Liver (tissue), 8 donors: ENCODE measurements at regions not wholly inside any gene's neighbourhood (a gene's known extent, or its start where the extent isn't known, plus 50 kb on each side); places are given as distances from the start of the nearest gene placed in this dataset.

Experiments used
- DNase-seq: peaks from one replicate; pipeline ENCODE4 v3.0.0-alpha.2; 2017; ENCODE audit warnings: low spot score
- H3K27ac ChIP-seq, 2 donors: one replicate each; pipeline ENCODE4 v1.7.0; 2013; ENCODE audit warnings: inconsistent platforms in 2 of 2, low read length in 2 of 2, control low read depth in 1 of 2, low read depth in 1 of 2, mild to moderate bottlenecking in 1 of 2
- H3K27me3 ChIP-seq, 4 donors: one replicate each; pipeline versions ENCODE4 v1.6.1 to v1.7.0; 2013; ENCODE audit warnings: low read length in 3 of 4, inconsistent platforms in 1 of 4, mild to moderate bottlenecking in 1 of 4, moderate library complexity in 1 of 4; ENCODE audit not compliant: control insufficient read depth in 4 of 4, insufficient read depth in 4 of 4
- H3K36me3 ChIP-seq, 4 donors: one replicate each; pipeline versions ENCODE4 v1.6.1 to v1.7.0; 2013; ENCODE audit warnings: low read length in 3 of 4, mild to moderate bottlenecking in 3 of 4, low read depth in 1 of 4, moderate library complexity in 1 of 4; ENCODE audit not compliant: control insufficient read depth in 4 of 4, insufficient read depth in 3 of 4
- H3K4me1 ChIP-seq, 4 donors: one replicate each; pipeline versions ENCODE4 v1.6.1 to v1.7.0; 2013; ENCODE audit warnings: low read length in 3 of 4, mild to moderate bottlenecking in 3 of 4, moderate library complexity in 1 of 4; ENCODE audit not compliant: control insufficient read depth in 4 of 4, insufficient read depth in 4 of 4
- H3K4me3 ChIP-seq, 3 donors: one replicate each; pipeline versions ENCODE4 v1.6.1 to v1.7.0; 2013; ENCODE audit warnings: low read length in 3 of 3, control low read depth in 1 of 3, low read depth in 1 of 3, mild to moderate bottlenecking in 1 of 3
- H3K9ac ChIP-seq, 2 donors: one replicate each; pipeline ENCODE4 v1.7.0; 2013; ENCODE audit warnings: low read length in 2 of 2, mild to moderate bottlenecking in 2 of 2, moderate library complexity in 2 of 2, control low read depth in 1 of 2, low read depth in 1 of 2
- H3K9me3 ChIP-seq, 4 donors: one replicate each; pipeline versions ENCODE4 v1.6.1 to v1.7.0; 2013; ENCODE audit warnings: low read length in 3 of 4; ENCODE audit not compliant: control insufficient read depth in 4 of 4
- EGR1 ChIP-seq, 2 donors: IDR thresholded peaks; 2 replicates each; pipeline ENCODE4 v1.6.1; 2016 to 2018; ENCODE audit warnings: antibody characterized with exemption in 2 of 2, low read depth in 2 of 2
- FOXA1 ChIP-seq: IDR thresholded peaks from 2 replicates; pipeline ENCODE4 v1.6.1; 2016; ENCODE audit warnings: antibody characterized with exemption
- FOXA2 ChIP-seq: IDR thresholded peaks from 2 replicates; pipeline ENCODE4 v1.6.1; 2016; ENCODE audit warnings: antibody characterized with exemption
- GABPA ChIP-seq, 2 donors: IDR thresholded peaks in 1 of 2; conservative IDR thresholded peaks in 1 of 2; 2 replicates each; pipeline ENCODE4 v1.6.1; 2016; ENCODE audit warnings: antibody characterized with exemption in 2 of 2, mild to moderate bottlenecking in 1 of 2, moderate library complexity in 1 of 2
- HNF4A ChIP-seq, 2 donors: conservative IDR thresholded peaks; 2 replicates each; pipeline ENCODE4 v1.6.1; 2016; ENCODE audit warnings: antibody characterized with exemption in 2 of 2, mild to moderate bottlenecking in 2 of 2
- HNF4G ChIP-seq: IDR thresholded peaks from 2 replicates; pipeline ENCODE4 v1.6.1; 2016; ENCODE audit warnings: antibody characterized with exemption
- JUND ChIP-seq, 2 donors: IDR thresholded peaks; 2 replicates each; pipeline ENCODE4 v1.6.1; 2016; ENCODE audit warnings: antibody characterized with exemption in 2 of 2
- MAX ChIP-seq: IDR thresholded peaks from 2 replicates; pipeline ENCODE4 v1.6.1; 2016; ENCODE audit warnings: antibody characterized with exemption
- NR2F2 ChIP-seq: IDR thresholded peaks from 2 replicates; pipeline ENCODE4 v1.6.1; 2016; ENCODE audit warnings: antibody characterized with exemption
- RAD21 ChIP-seq, 2 donors: IDR thresholded peaks; 2 replicates each; pipeline ENCODE4 v1.6.1; 2016; ENCODE audit warnings: antibody characterized with exemption in 2 of 2, mild to moderate bottlenecking in 2 of 2
- REST ChIP-seq: IDR thresholded peaks from 2 replicates; pipeline ENCODE4 v1.6.1; 2016; ENCODE audit warnings: antibody characterized with exemption, mild to moderate bottlenecking
- RXRA ChIP-seq, 2 donors: IDR thresholded peaks; 2 replicates each; pipeline ENCODE4 v1.6.1; 2017 to 2018; ENCODE audit warnings: antibody characterized with exemption in 2 of 2, mild to moderate bottlenecking in 1 of 2
- SP1 ChIP-seq: IDR thresholded peaks from 2 replicates; pipeline ENCODE4 v1.6.1; 2018; ENCODE audit warnings: antibody characterized with exemption, mild to moderate bottlenecking
- TAF1 ChIP-seq: conservative IDR thresholded peaks from 2 replicates; pipeline ENCODE4 v1.6.1; 2016; ENCODE audit warnings: antibody characterized with exemption, mild to moderate bottlenecking
- YY1 ChIP-seq: IDR thresholded peaks from 2 replicates; pipeline ENCODE4 v1.6.1; 2016; ENCODE audit warnings: antibody characterized with exemption, mild to moderate bottlenecking
- ZBTB33 ChIP-seq: IDR thresholded peaks from 2 replicates; pipeline ENCODE4 v1.6.1; 2016; ENCODE audit warnings: antibody characterized with exemption
- WGBS: extraction: QIAGEN DNeasy Blood & Tissue Kit; methylation state at CpG from one replicate; pipeline ENCODE4 v1.1.7; 2013; 5-methylcytosine and 5-hydroxymethylcytosine counted together
- TF ChIP-seq, protein P1 (sequence below): IDR thresholded peaks from 2 replicates; pipeline ENCODE4 v1.6.1; 2016; ENCODE audit warnings: antibody characterized with exemption
- TF ChIP-seq, protein P2 (sequence below): fragments of 150-350 bp; IDR thresholded peaks from 2 replicates; pipeline ENCODE4 v1.5.1; 2017; ENCODE audit warnings: improper control_type of control experiment, low read depth, low read length; ENCODE audit not compliant: missing input control
- donor health status: healthy.
- donor health status: healthy.
- donor health status: healthy.
- donor health status: healthy.
- donor health status: healthy.

GRCh38 chr16:89027281-89027680, 50.3 kb upstream of the CBFA2T3 start:
- H3K4me1 ChIP-seq, result no peaks in the 10 kb centered on the region
- no peaks in the 10 kb centered on the region for H3K36me3 ChIP-seq
- no peak for DNase-seq
- H3K9ac ChIP-seq, result no peak overlapping the region
- H3K27me3 ChIP-seq, result no peaks in the 10 kb centered on the region
- peaks cover 0 to 2% (median 0%) of the 10 kb centered on the region in 4 donors for H3K9me3 ChIP-seq
- H3K4me3 ChIP-seq, result no peak overlapping the region
- 57% methylated on average over 1 of the region's 1 CpG for WGBS
- no peak overlapping the region for H3K27ac ChIP-seq
- TF ChIP-seq HNF4A (conservative IDR thresholded peaks at IDR 0.05) (no peak), FOXA2 (no peak), ZBTB33 (no peak), HNF4G (no peak), SP1 (no peak), MAX (no peak), REST (no peak), RAD21 (IDR thresholded peaks at IDR 0.05) (no peak), GABPA (IDR thresholded peaks at IDR 0.05 in 1 of 2, conservative IDR thresholded peaks at IDR 0.05 in 1 of 2) (no peak), TAF1 (no peak), JUND (IDR thresholded peaks at IDR 0.05) (no peak), NR2F2 (no peak), EGR1 (IDR thresholded peaks at IDR 0.05; ENCODE audit: low read depth in 2 of 2) (no peak), YY1 (no peak), FOXA1 (no peak), RXRA (IDR thresholded peaks at IDR 0.05) (no peak)
- TF ChIP-seq, protein P1, sequence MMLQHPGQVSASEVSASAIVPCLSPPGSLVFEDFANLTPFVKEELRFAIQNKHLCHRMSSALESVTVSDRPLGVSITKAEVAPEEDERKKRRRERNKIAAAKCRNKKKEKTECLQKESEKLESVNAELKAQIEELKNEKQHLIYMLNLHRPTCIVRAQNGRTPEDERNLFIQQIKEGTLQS, result no peak
- TF ChIP-seq, protein P2, sequence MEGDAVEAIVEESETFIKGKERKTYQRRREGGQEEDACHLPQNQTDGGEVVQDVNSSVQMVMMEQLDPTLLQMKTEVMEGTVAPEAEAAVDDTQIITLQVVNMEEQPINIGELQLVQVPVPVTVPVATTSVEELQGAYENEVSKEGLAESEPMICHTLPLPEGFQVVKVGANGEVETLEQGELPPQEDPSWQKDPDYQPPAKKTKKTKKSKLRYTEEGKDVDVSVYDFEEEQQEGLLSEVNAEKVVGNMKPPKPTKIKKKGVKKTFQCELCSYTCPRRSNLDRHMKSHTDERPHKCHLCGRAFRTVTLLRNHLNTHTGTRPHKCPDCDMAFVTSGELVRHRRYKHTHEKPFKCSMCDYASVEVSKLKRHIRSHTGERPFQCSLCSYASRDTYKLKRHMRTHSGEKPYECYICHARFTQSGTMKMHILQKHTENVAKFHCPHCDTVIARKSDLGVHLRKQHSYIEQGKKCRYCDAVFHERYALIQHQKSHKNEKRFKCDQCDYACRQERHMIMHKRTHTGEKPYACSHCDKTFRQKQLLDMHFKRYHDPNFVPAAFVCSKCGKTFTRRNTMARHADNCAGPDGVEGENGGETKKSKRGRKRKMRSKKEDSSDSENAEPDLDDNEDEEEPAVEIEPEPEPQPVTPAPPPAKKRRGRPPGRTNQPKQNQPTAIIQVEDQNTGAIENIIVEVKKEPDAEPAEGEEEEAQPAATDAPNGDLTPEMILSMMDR, result no peak
